ENCODE measurements at regions not wholly inside any gene's neighbourhood (a gene's known extent, or its start where the extent isn't known, plus 50 kb on each side); places are given as distances from the start of the nearest gene placed in this dataset.

GRCh38 chr2:207275779-207276178 is 110.0 kb upstream of the KLF7 start:
- ChIA-PET POLR2A (no interaction called here), RAD21 (ENCODE audit: low non-redundant PET in 1 of 2, low total read pairs in 2 of 2, uncharacterized antibody in 2 of 2, unreplicated experiment in 2 of 2) (no interaction called here), CTCF (no interaction called here)
- DNase-seq (ENCODE audit: low read depth, low spot score) = no peak
- no peak for TF ChIP-seq SP1 (IDR thresholded peaks at IDR 0.05; ENCODE audit: low read depth)
- no peak for TF ChIP-seq RAD21 (IDR thresholded peaks at IDR 0.05; ENCODE audit: low read depth)
- no peak for TF ChIP-seq YY1 (IDR thresholded peaks at IDR 0.05; ENCODE audit: extremely low read depth, insufficient replicate concordance, low read depth, low read length)
- no peak for TF ChIP-seq SRF (IDR thresholded peaks at IDR 0.05; ENCODE audit: low read depth)
- TF ChIP-seq TCF7L2 (IDR thresholded peaks at IDR 0.05; ENCODE audit: borderline replicate concordance, extremely low read depth, insufficient read depth, insufficient read length) = no peak
- no TSS peak for BruUV-seq (replicated peaks)
- intact Hi-C loops (cut with micrococcal nuclease) = no loop called here
- Histone ChIP-seq H3K9me3 (ENCODE audit: control insufficient read depth in 1 of 2, insufficient read depth in 1 of 2, low read depth in 1 of 2, low read length in 2 of 2) (no peaks in the 10 kb centered on the region), H3K9ac (ENCODE audit: low read length) (no peak overlapping the region), H4K20me1 (ENCODE audit: insufficient read depth) (no peaks in the 10 kb centered on the region), H3K4me2 (ENCODE audit: low read length) (no peak overlapping the region), H2AFZ (ENCODE audit: low read depth, low read length, poor library complexity, severe bottlenecking) (no peak overlapping the region), H3K36me3 (ENCODE audit: control insufficient read depth in 1 of 2, insufficient read depth in 2 of 2, low read length in 2 of 2) (no peaks in the 10 kb centered on the region), H3K27ac (ENCODE audit: low read depth, low read length) (no peak overlapping the region), H3K4me1 (ENCODE audit: control insufficient read depth in 1 of 2, insufficient read depth in 2 of 2, low read length in 2 of 2) (no peaks in the 10 kb centered on the region), H3K4me3 (replicated peaks in 1 of 2; ENCODE audit: low read depth in 1 of 2, low read length in 2 of 2) (no peak overlapping the region), H3K9me2 (ENCODE audit: insufficient read depth) (no peaks in the 10 kb centered on the region), H3K27me3 (ENCODE audit: insufficient read depth, low read length) (no peaks in the 10 kb centered on the region), H3K79me2 (ENCODE audit: insufficient read depth, low read length) (no peaks in the 10 kb centered on the region)
- ATAC-seq = no peak

GRCh38 chr2:207276248-207276647 is 110.5 kb upstream of the KLF7 start:
- H3K9me3 ChIP-seq (ENCODE audit: control insufficient read depth in 1 of 2, insufficient read depth in 1 of 2, low read depth in 1 of 2, low read length in 2 of 2) = no peaks in the 10 kb centered on the region
- H4K20me1 ChIP-seq (ENCODE audit: insufficient read depth) = no peaks in the 10 kb centered on the region
- intact Hi-C loops (cut with micrococcal nuclease) = no loop called here
- no peak overlapping the region for H3K27ac ChIP-seq (ENCODE audit: low read depth, low read length)
- H3K4me1 ChIP-seq (ENCODE audit: control insufficient read depth in 1 of 2, insufficient read depth in 2 of 2, low read length in 2 of 2) = no peaks in the 10 kb centered on the region
- no peaks in the 10 kb centered on the region for H3K36me3 ChIP-seq (ENCODE audit: control insufficient read depth in 1 of 2, insufficient read depth in 2 of 2, low read length in 2 of 2)
- DNase-seq (ENCODE audit: low read depth, low spot score) = no peak
- H3K4me2 ChIP-seq (ENCODE audit: low read length) = no peak overlapping the region
- H3K9ac ChIP-seq (ENCODE audit: low read length) = no peak overlapping the region
- ChIA-PET POLR2A (no interaction called here), CTCF (no interaction called here), RAD21 (ENCODE audit: low non-redundant PET in 1 of 2, low total read pairs in 2 of 2, uncharacterized antibody in 2 of 2, unreplicated experiment in 2 of 2) (no interaction called here)
- H3K79me2 ChIP-seq (ENCODE audit: insufficient read depth, low read length) = no peaks in the 10 kb centered on the region
- no peak overlapping the region for H3K4me3 ChIP-seq (replicated peaks in 1 of 2; ENCODE audit: low read depth in 1 of 2, low read length in 2 of 2)
- H3K9me2 ChIP-seq (ENCODE audit: insufficient read depth) = no peaks in the 10 kb centered on the region
- ATAC-seq = no peak
- BruUV-seq (replicated peaks) = no TSS peak
- H2AFZ ChIP-seq (ENCODE audit: low read depth, low read length, poor library complexity, severe bottlenecking) = no peak overlapping the region
- H3K27me3 ChIP-seq (ENCODE audit: insufficient read depth, low read length) = no peaks in the 10 kb centered on the region
- TF ChIP-seq ELF1 (IDR thresholded peaks at IDR 0.05; ENCODE audit: borderline replicate concordance, low read depth) (no peak), ZBTB33 (IDR thresholded peaks at IDR 0.05; ENCODE audit: extremely low read depth, insufficient replicate concordance, low read length) (no peak), FOSL1 (IDR thresholded peaks at IDR 0.05; ENCODE audit: low read depth) (no peak), SIN3A (IDR thresholded peaks at IDR 0.05; ENCODE audit: low read depth) (no peak), POLR2A (IDR thresholded peaks at IDR 0.05; ENCODE audit: borderline replicate concordance, extremely low read depth, insufficient read depth, insufficient read length) (no peak), POLR2AphosphoS5 (IDR thresholded peaks at IDR 0.05; ENCODE audit: low read depth, low read length) (no peak), RAD21 (IDR thresholded peaks at IDR 0.05; ENCODE audit: low read depth) (no peak), CEBPB (IDR thresholded peaks at IDR 0.05; ENCODE audit: low read depth) (no peak), JUND (IDR thresholded peaks at IDR 0.05) (no peak), EZH2phosphoT487 (IDR thresholded peaks at IDR 0.05; ENCODE audit: borderline replicate concordance) (no peak), SRF (IDR thresholded peaks at IDR 0.05; ENCODE audit: low read depth) (no peak), CBX3 (IDR thresholded peaks at IDR 0.05; ENCODE audit: low read depth) (no peak), ATF3 (IDR thresholded peaks at IDR 0.05) (no peak), EZH2 (IDR thresholded peaks at IDR 0.05) (no peak), EGR1 (IDR thresholded peaks at IDR 0.05; ENCODE audit: low read depth) (no peak), YY1 (IDR thresholded peaks at IDR 0.05; ENCODE audit: extremely low read depth, insufficient replicate concordance, low read depth, low read length) (no peak), CTCF (IDR thresholded peaks at IDR 0.05 in 2 of 3, conservative IDR thresholded peaks at IDR 0.05 in 1 of 3; ENCODE audit: borderline replicate concordance in 1 of 3, insufficient read depth in 1 of 3, low read depth in 2 of 3, low read length in 2 of 3) (no peak)
